SW480 (cell line): ENCODE measurements at regions not wholly inside any gene's neighbourhood (a gene's known extent, or its start where the extent isn't known, plus 50 kb on each side); places are given as distances from the start of the nearest gene placed in this dataset.

ENCODE experiments used
- DNase-seq: peaks from one replicate; pipeline ENCODE4 v3.0.0-alpha.2; 2016; ENCODE audit warnings: low spot score

- DNase-seq = no peak
Measured at GRCh38 chr1:4322881-4323280, 331.5 kb upstream of the AJAP1 start.

- no peak for DNase-seq
Measured at GRCh38 chr1:4323309-4323708, 331.1 kb upstream of the AJAP1 start.

GRCh38 chr1:4324525-4324924 is 329.9 kb upstream of the AJAP1 start:
- DNase-seq = no peak

DNA sequence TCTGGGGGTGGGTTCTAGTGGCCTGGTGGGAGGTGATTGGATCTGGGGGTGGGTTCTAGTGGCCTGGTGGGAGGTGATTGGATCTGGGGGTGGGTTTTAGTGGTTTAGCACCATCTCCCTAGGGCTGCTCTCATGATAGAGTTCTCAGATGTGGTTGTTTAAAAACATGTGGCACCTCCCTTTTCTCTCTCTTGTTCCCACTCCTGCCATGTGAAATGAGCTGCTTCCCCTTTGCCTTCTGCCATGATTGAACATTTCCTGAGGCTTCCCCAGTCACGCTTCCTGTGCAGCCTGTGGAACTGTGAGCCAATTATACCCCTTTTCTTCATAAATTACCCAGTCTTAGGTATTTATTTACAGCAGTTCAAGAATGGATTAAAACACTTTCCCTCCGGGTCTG is 327.3 kb upstream of the AJAP1 start:
- DNase-seq = peak; percentile 33

- peak; percentile 69 for DNase-seq
Measured at GRCh38 chr1:4328402-4329071, 325.9 kb upstream of the AJAP1 start.

DNA sequence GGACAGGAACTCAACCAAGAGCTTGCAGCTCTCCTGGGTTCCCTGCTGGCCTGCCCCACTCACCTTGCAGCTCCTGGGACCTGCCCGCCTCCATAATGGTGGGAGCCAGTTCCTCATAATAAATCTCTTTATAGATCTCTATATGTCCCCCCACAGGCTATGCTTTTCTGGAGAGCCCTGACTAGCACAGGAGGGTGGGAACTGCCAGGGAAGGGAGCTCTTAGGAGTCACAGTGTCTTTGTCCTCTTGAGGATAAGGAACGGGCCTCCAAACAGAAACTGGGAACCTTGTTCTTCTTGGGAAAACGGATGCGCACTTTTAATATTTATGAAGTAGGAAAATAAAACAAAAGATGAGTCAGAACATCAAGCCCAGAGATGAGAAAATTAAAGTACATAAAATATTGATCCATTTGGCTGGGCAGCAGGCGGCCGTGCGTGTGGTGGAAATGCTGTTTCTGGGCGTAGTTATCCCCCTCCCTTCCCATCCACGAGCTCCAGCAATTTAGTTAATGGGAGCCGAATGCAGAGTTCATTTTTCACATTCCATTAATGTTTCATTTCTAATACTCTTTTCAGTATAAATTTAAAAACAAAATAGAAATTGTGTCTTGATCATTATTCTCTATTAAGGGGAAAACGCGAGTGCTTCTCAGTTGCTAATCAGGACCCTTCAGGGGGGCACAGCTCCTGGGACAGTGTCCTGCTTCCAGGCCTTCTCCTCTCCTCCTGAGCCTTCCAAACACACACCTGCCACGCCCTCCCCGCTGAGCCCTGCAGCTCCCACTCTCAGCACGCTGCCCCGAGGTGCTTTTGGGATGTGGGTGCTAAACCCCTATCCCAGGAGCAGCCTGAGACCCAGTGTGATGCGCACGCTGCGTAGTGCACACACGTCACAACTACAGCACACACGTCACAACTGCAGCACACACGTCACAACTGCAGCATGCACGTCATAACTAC is 323.3 kb upstream of the AJAP1 start:
- DNase-seq = no peak

DNA sequence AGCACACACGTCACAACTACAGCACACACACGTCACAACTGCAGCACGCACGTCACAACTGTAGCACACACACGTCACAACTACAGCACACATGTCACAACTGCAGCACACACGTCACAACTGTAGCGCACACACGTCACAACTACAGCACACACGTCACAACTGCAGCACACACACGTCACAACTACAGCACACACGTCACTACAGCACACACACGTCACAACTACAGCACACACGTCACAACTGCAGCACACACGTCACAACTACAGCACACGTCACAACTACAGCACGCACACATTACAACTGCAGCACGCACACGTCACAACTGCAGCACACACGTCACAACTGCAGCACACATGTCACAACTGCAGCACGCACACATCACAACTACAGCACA is 322.6 kb upstream of the AJAP1 start:
- no peak for DNase-seq

- DNase-seq = no peak
Measured at GRCh38 chr1:4336507-4336906, 317.9 kb upstream of the AJAP1 start.

- DNase-seq = no peak
Measured at GRCh38 chr1:4341421-4341820, 313.0 kb upstream of the AJAP1 start.

GRCh38 chr1:4344065-4344732 is 310.2 kb upstream of the AJAP1 start:
- no peak for DNase-seq

DNA sequence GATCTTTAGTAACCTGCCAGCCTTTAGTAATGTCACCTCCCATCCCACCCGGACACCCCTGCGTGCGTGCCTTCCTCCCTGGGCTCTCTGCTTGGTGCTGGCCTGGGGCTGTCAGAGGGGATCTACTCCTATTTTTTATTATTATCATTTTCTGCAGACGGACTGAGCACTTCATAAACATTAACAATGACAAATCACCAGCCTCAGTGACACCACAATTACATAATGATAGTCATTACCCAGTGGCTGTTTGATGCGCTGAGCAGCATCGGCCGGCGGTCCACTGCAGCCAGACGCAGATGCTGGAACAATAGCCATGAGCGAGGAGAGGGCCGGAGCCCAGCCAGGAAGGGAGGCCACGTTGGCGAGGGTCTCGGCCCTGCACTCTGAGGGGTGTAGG is 309.3 kb upstream of the AJAP1 start:
- DNase-seq = no peak

GRCh38 chr1:4346131-4346530 is 308.3 kb upstream of the AJAP1 start:
- DNase-seq = no peak

DNA sequence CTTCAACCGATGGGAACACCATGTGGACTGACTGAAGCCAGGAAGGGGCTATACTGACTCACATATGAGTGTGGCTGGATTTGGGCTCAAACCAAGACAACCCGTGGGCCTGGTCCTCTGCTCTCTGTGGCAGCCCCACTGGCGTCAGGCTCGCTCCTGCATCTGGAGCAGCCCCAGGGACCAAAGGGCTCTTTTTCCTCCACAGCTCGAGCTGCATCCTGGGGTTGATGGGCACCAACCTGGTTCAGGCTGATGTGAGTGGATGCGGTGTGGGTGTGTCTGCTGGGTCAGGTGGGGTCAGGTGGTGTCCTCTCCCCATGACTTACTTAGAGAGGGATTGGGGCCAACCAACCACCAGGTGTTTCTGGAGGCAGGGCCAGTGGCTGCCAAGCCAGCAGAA is 303.0 kb upstream of the AJAP1 start:
- DNase-seq = no peak

DNA sequence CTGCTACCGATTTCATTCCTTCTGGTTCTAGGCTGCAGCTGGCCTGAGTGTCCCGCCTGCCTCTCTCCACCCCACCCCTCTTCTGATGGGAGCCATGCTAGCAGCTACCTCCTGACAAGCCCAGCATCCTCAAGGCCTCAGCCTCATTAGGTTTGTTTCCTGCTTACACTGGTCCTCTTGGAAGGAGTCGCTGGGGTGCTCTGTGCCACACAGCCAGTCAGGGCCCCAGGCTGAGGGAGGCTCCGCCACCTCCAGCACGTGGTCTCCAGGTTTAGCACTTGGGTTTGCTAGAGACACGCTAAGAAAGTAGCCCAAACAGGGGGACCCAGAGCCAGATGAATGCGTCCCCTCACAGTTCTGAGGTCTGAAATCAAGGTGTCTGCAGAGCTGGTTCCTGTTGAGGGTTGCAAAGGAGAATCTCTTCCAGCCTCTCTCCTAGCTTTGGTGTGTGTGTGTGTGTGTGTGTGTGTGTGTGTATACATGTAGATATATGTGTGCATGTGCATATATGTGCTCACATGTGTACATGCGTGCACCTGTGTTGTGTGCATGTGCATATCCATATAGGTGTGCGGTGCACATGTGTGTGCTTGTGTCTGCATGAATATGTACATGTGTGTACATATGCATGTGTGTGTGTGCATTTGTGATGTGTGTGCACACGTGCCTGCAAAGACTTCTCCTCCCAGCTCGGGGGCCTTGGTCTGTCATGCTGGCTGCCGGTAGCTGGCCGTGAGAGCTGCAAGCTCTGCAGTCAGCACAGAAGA is 301.1 kb upstream of the AJAP1 start:
- no peak for DNase-seq

DNA sequence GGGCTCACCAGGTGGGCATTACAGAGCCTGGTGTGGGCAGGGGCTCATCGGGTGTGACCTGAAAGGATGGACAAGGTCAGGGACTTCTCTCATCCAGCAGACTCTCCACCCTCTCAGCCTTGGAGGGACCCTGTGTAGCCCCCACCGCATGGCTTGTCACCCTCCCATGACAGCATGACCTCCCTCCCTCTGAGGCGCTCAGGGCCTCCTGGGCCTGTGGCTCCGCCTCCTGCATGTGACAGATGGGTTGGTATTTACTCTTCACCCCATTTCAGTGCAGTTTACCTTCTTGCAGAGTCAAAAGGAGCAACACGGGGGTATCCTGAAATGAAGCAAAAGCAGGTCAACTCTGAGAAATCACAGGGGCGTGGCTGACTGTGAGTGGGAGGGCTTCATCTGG is 298.6 kb upstream of the AJAP1 start:
- no peak for DNase-seq

DNA sequence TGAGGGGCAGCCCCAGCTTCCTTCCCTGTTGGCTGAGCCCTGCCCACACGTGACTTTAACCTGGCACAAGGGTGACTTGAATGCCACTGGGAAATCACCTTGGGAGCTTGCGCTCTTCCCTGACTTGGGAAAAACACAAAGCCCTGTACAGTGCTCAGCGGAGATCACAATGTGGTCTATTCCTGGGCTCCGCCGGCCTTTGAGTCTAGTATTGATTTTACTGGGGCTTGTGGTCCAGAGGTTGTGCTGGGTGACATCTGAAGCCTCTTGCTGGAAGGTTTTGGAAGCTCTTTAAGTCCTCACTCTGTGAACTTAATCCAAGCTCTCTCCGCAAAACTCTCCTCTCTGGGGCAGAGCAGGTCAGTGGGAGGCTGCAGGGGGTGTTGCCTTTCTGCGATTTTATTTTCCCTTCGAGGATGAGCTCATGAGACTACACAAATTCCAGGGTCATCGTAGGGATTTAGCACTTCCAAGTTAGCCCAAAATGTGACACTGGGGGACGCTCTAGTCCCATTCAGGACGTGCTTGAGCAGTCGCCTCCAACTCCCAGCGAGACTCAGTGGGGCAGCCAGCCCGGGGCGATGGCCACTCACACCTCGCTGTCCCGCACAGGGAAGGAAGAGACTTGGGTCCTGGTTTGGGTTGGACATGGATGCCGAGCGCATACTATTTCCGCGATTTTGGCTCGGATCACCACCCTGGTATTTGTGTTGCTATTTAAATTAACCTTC is 291.9 kb upstream of the AJAP1 start:
- DNase-seq = no peak

DNA sequence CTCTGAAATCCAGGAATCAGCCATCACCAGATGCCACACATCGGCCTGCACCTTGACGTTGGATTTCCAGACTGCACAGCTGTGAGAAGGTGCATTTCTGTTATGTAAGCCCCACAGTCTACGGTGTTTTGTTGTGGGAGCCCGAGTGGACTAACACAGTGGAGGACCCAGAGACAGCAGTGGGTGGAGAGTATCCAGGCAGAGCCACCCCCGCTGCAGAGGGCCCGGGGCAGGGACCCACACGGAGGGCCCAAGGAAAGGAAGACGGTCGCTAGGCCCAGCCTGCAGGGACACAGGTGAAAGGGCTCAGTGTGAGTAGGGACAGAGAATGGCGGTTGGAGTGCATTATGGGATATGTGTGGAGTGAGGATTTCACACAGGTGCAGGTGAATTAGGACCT is 288.3 kb upstream of the AJAP1 start:
- DNase-seq = no peak

GRCh38 chr1:4367230-4367777 is 287.1 kb upstream of the AJAP1 start:
- DNase-seq = no peak

- DNase-seq = no peak
Measured at GRCh38 chr1:4369335-4369734, 285.1 kb upstream of the AJAP1 start.

GRCh38 chr1:4371849-4372248 is 282.6 kb upstream of the AJAP1 start:
- no peak for DNase-seq

DNA sequence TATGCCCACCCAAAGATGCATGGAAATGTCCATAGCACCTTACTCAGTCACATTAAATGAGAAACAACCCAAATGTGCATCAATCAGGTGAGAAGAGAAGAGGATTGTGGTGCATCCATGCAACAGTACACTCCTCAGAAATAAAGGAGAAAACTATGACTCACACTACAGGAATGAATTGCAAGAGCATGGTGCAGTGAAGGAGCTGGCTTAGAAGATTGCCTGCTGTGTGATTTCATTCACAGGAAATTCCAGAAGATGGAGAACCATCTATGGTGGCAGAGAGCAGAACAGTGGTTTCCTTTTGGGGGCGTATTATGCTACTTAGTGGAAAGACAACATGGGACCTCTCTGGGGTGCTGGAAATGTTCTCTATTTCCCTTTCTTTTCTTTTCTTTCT is 278.6 kb upstream of the AJAP1 start:
- DNase-seq = peak; percentile 50
